HG03097 (cell line): ENCODE measurements at regions not wholly inside any gene's neighbourhood (a gene's known extent, or its start where the extent isn't known, plus 50 kb on each side); places are given as distances from the start of the nearest gene placed in this dataset.
"Not testable (repeated sequence)": the region's sequence is repeated elsewhere in the genome, so short reads cannot be mapped to it uniquely, and the experiment has no call there.

Source experiments
- ATAC-seq: cut with Tn5 transposase; IDR thresholded peaks from one replicate; pipeline ENCODE4 v1.9.1; 2021; ENCODE audit not compliant: unreplicated experiment, low FRiP score

DNA sequence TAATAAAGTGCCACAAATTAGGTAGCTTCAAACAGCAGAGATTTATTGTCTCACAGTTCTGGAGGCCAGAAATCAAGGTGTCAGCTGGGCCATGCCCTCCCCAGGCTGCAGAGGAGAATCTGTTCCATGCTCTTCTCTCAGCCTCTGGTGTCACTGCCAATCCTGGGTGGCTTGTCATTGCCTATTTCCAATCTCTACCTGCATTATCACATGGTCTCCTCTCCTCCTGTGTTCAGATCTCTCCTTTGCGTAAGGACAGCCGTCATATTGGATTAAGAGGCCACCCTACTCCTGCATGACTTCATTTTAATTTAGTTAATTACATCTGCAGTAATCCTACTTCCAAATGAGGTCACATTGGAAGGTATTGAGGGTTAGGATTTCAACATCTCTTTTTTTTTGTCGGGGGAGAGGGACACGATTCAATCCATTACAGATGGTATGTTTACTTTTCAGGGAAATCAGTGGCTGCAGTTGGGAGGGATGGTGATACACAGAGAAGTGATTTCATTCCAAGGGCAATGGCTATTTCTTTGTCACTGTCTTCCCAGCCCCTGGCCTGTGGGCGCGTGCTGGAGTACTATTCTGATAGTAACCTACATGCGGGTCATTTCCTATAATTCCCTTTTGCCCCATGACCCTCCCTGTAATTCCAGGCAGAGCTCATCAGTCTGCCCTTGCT is 169.4 kb downstream of the MINAR1 start:
- ATAC-seq = no peak

DNA sequence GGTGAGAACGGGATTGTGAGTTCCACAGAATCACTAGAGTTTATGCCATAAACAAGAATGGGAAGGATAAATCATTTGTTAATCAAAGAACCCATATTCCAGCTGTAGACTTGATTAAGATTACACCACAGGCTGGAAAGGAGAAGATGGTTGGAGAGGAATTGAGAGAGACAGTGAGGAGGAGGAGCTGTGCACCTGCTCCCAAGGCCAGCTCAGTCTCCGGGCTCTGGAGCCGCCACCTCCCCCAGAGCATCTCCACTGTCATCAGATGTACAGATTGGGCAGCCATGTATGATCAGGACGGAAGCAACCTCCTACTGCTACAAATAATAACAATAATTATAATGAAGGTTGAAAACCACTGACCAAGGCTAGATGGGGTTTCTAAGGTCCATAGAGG is 170.0 kb downstream of the MINAR1 start:
- no peak for ATAC-seq

DNA sequence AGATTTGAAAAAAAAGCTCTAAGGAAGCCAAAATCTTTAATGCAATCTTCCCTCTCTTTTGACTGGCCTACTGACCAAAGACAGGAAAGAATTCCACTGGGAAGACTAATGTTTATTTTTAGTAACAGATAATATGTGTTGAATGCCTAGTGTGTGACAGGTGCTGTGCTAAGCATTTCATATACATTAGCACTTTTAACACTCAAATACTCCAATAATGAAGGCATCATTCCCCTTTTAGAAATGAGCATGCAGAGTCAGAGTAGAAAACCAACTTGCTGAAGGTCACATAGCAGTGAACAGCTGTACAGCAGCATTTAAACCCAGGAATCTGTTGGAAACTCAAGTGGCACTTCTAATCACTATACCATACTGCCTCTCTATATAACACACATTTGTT is 170.6 kb downstream of the MINAR1 start:
- no peak for ATAC-seq

DNA sequence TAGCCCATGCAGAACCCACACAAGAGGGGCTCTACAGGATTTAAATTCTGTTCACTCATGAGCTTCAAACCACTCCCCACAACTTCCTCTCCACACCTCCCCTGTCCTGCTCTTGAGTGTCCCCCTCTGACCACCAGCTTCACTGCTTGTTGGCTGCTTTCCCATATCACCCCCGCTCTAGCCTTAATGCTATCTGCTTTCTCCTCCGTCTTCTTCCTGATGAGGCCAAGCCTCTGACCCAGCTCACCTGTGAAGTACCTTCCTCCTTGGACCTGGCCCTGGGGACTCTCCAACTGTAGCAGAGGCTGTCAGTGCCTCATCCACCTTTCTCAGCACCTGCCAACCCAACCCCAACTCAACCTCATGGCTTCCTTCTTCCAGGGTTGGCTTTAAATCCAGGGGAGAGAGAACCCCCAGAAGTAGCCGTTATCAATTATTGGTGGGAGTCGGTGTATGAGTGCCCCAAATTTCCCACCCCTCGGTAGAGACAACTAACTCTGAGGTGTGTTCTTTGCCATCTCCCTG is 174.8 kb downstream of the MINAR1 start:
- no peak for ATAC-seq

DNA sequence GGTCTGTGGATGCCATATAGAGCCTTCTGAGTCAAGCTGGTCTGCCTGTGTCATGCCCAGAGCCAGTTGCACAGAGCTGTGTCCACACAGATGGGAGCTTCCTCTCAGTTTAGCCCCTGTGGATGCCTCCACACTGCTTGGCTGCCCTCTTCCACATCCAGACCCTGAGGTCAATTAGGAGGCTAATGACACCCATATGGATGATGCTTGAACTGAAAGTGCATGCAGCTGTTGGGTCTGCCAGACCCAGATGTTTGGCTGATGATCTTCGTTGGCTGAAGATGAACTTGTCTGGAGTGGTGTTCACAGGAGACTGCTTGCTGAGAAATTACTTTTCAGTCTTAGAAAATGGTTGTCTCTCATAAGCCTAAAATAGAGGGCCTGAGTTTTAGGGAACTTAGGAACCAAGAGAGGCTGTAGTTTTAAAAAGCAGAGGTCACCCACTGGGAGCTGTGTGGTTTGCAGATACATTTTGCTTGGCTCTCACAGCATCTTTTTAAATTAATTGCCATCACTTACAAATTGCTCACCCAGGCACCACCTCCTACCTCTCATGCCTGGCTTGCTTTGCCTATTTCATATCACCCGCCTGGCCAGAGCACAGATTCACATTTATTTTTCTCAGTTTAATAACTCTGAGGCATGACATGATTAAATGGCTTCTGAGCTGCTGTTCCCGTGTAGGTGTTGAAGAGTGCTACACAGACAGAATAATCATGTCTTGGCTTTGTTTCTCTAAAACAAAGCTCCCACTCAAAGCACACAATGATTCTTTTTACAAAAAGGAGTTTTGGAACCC is 176.1 kb downstream of the MINAR1 start:
- no peak for ATAC-seq

DNA sequence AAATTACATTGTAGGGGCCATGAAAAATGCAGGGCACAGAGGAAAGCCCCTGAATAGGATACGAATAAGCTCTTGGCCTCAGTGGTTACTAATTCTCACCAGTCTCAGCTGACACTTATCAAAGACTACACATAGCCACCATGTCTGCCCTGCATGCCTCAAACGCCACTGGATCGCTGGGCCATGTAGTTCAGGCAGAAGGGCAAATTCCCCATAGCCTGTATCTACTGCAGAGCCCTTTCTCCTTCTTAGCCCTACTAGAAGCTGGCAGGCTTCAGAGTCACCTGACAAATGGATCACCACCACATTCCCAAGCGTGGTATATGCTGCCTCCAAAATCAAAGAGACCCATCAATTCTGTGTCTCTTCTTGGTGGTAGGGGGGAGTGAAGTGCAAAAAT is 177.4 kb downstream of the MINAR1 start:
- no peak for ATAC-seq

DNA sequence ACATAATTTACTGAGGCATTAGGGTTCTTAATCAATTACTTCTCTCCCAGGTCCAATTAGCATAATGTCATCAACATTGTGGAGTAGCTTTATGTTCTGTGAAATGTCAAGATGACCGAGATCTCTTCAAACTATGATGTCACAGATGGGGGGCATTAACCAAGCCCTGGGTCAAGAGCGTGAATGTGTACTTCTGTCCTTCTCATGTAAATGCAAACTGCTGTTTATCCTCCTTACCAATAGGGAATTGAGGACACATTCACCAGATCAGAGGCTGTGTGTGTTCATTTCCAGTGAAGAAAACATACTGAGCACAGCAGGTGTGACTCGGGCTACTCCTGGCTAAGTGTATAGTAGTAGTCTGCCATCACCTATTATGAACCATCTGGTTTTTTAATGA is 177.9 kb downstream of the MINAR1 start:
- no peak for ATAC-seq

DNA sequence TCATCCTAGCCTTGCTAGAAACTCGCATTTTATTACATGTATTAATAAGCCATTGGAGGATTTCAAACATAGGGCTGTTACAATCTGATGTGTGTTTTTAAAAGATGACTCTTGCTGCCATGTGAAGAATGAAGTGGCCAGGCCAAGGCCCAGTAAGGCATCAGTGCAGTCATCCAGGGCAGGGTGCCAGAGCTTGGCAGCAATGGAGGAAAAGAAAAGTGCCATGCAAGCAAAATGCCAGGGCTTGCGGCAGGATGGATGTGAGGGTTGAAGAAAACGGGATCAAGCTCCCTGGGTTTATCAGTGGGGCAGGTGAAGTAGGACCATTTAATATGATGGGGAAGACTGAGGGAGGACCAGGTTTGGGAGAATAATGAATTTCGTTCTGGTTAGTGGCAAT is 183.6 kb downstream of the MINAR1 start:
- ATAC-seq = no peak

DNA sequence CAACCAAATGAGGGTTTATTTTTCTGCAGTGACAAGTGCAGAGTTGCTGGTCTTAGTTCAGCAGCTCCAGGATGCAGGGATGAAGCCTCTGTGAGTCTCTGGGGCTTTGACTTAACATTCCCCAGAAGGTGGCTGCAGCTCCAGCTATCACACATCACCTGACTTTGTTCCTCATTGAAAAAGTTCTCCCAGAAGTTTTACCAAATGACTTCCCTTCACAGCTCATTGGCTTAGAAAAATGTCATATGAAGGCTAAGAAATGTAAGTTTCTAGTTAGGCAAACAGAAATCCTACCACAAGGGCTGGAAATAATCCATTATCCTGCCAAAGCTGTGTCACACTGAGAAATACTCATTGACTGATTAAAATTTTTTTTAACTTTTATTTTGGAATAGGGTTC is 184.9 kb downstream of the MINAR1 start:
- ATAC-seq = no peak

DNA sequence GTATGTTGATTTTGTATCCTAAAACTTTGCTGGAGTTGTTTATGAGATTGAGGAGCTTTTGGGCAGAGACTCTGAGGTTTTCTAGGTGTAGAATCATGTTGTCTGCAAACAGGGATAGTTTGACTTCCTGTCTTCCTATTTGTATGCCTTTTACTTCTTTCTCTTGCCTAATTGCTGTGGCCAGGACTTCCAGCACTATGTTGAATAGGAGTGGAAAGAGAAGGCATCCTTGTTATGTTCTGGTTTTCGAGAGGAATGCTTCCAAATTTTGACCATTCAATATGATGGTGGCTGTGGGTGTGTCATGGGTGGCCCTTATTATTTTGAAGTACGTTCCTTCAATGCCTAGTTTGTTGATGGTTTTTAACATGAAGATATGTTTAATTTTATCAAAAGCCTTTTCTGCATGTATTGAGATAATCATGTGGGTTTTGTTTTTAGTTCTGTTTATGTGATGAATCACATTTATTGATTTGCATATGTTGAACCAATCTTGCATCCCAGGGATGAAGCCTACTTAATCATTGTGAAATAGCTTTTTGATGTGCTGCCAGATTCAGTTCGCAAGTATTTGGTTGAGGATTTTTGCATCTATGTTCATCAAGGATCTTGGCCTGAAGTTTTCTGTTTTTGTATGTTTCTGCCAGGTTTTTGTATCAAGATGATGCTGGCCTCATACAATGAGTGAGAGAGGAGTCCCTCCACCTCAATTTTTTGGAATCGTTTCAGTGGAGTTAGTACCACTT is 188.1 kb downstream of the MINAR1 start:
- ATAC-seq = no peak

DNA sequence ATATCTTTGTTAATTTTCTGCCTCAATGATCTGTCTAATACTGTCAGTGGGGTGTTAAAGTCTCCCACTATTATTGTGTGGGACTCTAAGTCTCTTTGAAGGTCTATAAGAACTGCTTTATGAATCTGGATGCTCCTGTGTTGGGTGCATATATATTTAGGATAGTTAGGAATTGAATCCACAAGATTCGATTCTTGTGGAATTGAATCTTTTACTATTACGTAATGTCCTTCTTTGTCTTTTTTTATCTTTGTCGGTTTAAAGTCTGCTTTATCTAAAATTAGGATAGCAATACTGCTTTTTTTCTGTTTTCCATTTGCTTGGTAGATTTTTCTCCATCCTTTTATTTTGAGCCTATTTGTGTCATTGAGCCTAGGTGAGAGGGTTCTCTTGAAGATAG is 189.7 kb downstream of the MINAR1 start:
- not testable (repeated sequence) for ATAC-seq

DNA sequence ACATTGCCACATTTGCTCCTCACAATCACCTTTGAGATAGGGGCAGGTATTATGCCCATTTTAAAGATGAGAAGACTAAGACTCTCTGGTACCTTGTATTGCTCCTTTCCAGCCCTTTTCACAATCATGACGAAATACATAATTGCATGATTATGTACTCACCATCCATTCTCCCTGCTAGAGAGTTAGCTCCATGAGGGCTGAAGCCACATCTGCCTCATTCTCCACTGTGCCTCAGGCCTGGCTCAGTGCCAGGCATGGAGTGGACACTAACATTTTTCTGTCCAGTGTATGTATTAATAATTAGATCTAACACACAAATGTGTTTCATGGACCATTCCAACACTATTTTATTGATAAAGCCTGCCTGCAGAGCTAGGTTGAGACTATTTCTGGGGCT is 191.4 kb downstream of the MINAR1 start:
- ATAC-seq = no peak

DNA sequence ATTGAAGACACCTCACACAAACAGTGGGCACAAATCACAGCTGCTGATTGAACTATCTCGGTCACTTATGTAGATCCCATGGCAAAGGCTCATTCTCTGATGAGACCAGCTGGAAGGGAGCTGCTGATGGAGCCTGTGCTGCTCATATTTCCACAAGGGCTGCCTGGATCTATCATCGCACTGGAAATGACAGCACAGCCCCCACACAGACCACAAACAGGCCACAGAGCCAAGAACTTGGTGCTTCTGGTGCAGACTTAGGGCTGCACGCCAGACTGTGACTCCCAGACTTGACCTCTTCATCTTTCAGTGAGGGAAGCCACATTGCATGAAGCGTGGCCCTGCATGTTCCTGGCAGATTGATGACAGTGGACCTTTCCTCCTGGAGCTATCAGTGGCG is 197.6 kb downstream of the MINAR1 start:
- no peak for ATAC-seq

DNA sequence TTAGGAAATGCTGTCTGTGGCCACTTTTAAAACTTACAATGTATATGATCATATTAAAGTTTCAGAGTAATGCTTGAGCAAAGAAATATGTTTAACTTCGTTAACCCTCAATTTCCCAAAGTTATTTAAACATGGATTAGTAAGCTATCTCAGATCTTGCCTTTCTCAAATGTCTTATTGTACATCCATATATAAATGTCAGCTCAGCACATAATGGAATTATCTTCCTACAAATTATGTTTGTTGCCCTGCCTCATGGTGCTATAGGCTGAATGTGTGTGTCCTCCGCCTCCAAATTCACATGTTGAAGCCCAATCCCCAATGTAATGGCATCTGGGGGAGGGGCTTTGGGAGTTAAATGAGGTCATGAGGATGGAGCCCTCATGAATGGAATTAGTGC is 200.3 kb downstream of the MINAR1 start:
- no peak for ATAC-seq

DNA sequence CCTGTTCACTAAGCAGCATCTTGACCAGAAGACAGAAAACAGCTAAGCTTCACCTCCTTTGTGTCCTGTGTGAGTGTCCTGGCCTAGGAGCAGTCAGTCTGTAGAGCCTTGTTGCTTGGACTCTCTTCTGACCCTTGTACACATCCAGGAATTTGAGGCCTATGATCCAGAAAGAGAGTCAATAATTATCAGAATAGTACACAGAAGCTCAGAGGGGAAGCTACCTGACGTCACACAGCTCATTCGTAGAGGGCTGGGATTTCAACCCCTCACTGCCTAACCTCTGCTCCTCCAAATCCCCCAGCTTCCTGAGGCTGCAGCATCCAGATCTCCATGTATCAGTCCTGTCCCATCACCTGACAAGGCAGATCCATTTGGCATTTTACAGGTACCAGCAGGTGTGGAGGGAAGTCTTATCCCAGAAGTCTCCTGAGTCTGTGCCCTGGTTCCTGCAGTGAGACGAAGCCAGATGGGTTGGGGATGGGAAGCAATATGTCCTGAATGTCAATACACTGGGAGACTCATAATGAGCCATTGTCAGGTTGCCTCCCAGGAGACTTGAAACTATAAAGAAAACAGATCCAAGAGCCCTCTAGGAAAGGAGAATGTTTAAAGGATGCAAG is 203.1 kb downstream of the MINAR1 start:
- ATAC-seq = no peak

DNA sequence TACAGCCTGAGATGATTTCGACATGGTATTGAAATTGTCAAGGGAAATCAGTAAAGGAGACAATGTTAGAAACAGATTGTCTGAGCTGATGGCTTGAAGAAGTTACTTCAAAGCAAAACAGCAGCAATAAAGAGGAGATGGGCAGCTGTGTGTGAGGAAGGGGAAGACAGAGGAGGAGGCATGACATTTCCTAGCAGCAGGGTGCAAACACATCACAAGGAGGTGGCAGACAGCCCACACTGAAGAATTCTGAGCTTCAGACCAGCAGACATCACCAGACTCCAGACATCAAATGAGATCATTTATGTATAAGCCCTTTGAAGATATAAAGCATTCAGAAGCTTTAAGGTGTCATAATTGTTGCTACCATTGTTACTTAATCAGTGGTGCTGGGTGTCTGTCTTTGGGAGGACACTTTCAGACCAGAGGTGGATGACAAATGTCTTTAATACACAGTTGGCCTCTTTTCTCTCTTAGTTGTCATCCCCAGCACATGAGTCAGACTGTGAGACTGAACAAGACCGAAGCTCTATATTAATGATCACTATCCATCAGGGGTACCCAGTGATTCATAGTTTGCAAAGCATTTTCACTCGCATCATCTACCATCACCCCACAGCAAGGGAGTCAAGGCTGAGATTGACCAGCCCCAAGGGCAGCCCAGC is 203.9 kb downstream of the MINAR1 start:
- ATAC-seq = no peak

DNA sequence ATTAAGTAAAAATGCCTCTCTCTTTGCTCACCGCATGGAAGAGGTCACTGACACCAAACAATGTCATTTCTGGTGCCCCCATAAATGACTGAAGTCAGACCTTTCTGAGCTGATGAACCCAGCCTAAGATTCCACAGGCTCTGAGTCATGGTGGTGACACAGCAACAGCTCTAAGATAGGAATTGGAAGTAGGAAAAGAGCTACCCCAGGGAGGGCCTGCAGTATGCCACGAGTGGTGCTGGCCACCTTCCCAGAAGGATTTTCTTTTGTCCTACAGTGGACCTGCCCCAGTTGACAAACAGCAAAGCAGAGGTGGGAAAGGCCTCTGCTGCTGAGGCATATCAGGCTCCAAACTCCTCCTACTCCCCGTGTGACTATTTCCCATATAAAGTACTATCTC is 208.1 kb downstream of the MINAR1 start:
- ATAC-seq = no peak

DNA sequence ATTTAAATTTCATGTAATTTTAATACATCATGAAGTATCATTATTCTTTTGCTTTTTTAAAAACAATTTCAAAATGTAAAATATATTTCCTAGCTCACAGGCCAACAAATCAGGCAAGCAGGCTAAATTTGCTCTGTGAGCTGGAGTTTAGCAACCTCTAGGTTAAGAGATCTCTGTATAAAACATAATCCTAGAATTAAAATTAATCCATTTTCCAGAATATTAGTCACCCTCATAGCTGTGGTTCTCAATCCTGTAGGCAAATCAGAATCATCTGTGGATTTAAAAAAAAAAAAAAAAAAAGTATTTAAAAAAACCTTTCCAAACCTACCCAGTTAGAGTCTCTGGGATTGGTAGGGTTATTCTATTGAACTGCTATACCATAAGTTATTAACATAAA is 209.7 kb downstream of the MINAR1 start:
- ATAC-seq = no peak

DNA sequence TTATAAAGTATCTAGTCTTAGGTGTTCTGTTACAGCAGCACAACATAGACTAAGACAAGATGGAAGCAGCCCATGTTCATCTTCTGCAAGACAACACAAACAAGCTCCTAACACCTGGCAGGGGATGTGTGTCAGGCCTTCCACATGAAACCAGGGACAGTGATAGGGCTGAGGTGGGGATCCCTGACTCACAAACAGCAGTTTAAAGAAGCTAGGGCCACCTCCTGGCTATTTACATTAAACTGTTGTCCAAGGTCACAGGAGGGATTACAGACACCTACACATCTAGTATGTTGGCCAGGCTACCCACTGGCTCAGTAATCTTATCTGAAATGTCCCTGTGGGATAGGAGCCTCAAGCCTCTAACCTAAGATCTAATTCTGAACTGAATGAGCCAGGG is 211.3 kb downstream of the MINAR1 start:
- ATAC-seq = no peak

DNA sequence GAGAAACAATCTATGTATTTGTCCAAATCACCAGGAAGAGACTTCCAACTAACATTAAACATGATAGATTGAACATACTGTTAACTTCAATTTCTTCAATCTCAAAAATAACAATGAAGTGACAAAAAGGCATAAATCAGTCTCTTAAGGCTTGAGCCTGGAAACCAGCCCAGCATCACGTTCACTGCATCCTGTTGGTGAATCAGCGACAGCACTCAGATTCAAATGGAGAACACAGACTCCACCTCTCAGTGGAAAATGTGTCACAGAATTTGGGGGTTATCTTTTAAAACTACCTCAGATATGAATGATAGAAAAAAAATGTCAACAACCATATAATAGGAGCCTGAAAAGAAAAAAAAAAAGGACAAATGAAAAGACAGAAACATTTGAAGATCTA is 212.0 kb downstream of the MINAR1 start:
- no peak for ATAC-seq
